Activated CD4-positive, alpha-beta memory T cell treated with anti-CD3 and anti-CD28 coated beads, Interleukin-2, amount 10 ng/mL, durations not matched to agents 7 days and 5 days (primary cell): ENCODE measurements at regions not wholly inside any gene's neighbourhood (a gene's known extent, or its start where the extent isn't known, plus 50 kb on each side); places are given as distances from the start of the nearest gene placed in this dataset.

Experiments used
- CTCF ChIA-PET: fragments of 350-600 bp; sonication (Branson Sonifier 250); formaldehyde crosslinking; loops from one replicate; lab custom pipeline; 2021; ENCODE audit warnings: antibody characterized with exemption, inconsistent platforms; lab: Charles Lee
- POLR2A ChIA-PET: fragments of 350-600 bp; sonication (Branson Sonifier 250); formaldehyde crosslinking; loops from one replicate; lab custom pipeline; 2021; ENCODE audit warnings: antibody characterized with exemption; lab: Charles Lee
- DNase-seq: peaks from one replicate; pipeline ENCODE4 v3.0.0-alpha.2; 2020
- H3K27ac Mint-ChIP-seq: one replicate; pipeline ENCODE4 v1.8.0; 2021; ENCODE audit warnings: mild to moderate bottlenecking, mixed read lengths
- H3K27me3 Mint-ChIP-seq: one replicate; pipeline ENCODE4 v1.8.0; 2021; ENCODE audit warnings: mixed read lengths
- H3K36me3 Mint-ChIP-seq: one replicate; pipeline ENCODE4 v1.8.0; 2021; ENCODE audit warnings: low read depth, mixed read lengths
- H3K4me1 Mint-ChIP-seq: one replicate; pipeline ENCODE4 v1.8.0; 2021; ENCODE audit warnings: mixed read lengths
- H3K4me3 Mint-ChIP-seq: one replicate; pipeline ENCODE4 v1.8.0; 2021; ENCODE audit warnings: mild to moderate bottlenecking, mixed read lengths
- H3K9me3 Mint-ChIP-seq: one replicate; pipeline ENCODE4 v1.8.0; 2021; ENCODE audit warnings: mixed read lengths

GRCh38 chr15:58235961-58236360 lies 97.8 kb downstream of the AQP9 start:
- CTCF ChIA-PET: no interaction called here

GRCh38 chr15:58240191-58240932 lies 102.2 kb downstream of the AQP9 start:
- Mint-ChIP-seq H3K4me1 (peaks cover 1% of the 10 kb centered on the region), H3K4me3 (no peak overlapping the region)

More at GRCh38 chr15:58235961-58236360, 97.8 kb downstream of the AQP9 start:
- no peaks in the 10 kb centered on the region for H3K36me3 Mint-ChIP-seq
- peaks cover 14% of the 10 kb centered on the region for H3K27me3 Mint-ChIP-seq
- no peak overlapping the region for H3K27ac Mint-ChIP-seq
- no peaks in the 10 kb centered on the region for H3K9me3 Mint-ChIP-seq
- H3K4me3 Mint-ChIP-seq: no peak overlapping the region
- no peak for DNase-seq
- H3K4me1 Mint-ChIP-seq: no peaks in the 10 kb centered on the region
- POLR2A ChIA-PET: no interaction called here

GRCh38 chr15:58241872-58242271 lies 103.7 kb downstream of the AQP9 start:
- ChIA-PET POLR2A (no interaction called here), CTCF (no interaction called here)
- DNase-seq: no peak
- Mint-ChIP-seq H3K9me3 (no peaks in the 10 kb centered on the region), H3K27me3 (no peaks in the 10 kb centered on the region), H3K4me3 (no peak overlapping the region), H3K27ac (no peak overlapping the region), H3K4me1 (peaks cover 1% of the 10 kb centered on the region), H3K36me3 (no peaks in the 10 kb centered on the region)

More at GRCh38 chr15:58240191-58240932, 102.2 kb downstream of the AQP9 start:
- ChIA-PET CTCF (no interaction called here), POLR2A (no interaction called here)
- no peak for DNase-seq
- no peaks in the 10 kb centered on the region for H3K9me3 Mint-ChIP-seq
- no peak overlapping the region for H3K27ac Mint-ChIP-seq
- H3K36me3 Mint-ChIP-seq: no peaks in the 10 kb centered on the region
- no peaks in the 10 kb centered on the region for H3K27me3 Mint-ChIP-seq

GRCh38 chr15:58243070-58243469 lies 104.9 kb downstream of the AQP9 start:
- DNase-seq: no peak
- ChIA-PET POLR2A (no interaction called here), CTCF (no interaction called here)
- H3K4me3 Mint-ChIP-seq: no peak overlapping the region
- no peaks in the 10 kb centered on the region for H3K36me3 Mint-ChIP-seq
- H3K27me3 Mint-ChIP-seq: no peaks in the 10 kb centered on the region
- peaks cover 1% of the 10 kb centered on the region for H3K4me1 Mint-ChIP-seq
- no peak overlapping the region for H3K27ac Mint-ChIP-seq
- no peaks in the 10 kb centered on the region for H3K9me3 Mint-ChIP-seq

GRCh38 chr15:58244536-58244935 lies 106.4 kb downstream of the AQP9 start:
- Mint-ChIP-seq H3K9me3 (no peaks in the 10 kb centered on the region), H3K27me3 (no peaks in the 10 kb centered on the region), H3K4me3 (no peak overlapping the region), H3K27ac (no peak overlapping the region), H3K36me3 (no peaks in the 10 kb centered on the region), H3K4me1 (peaks cover 4% of the 10 kb centered on the region)
- POLR2A ChIA-PET: no interaction called here
- CTCF ChIA-PET: no interaction called here
- no peak for DNase-seq

GRCh38 chr15:58246041-58246440 lies 107.9 kb downstream of the AQP9 start:
- H3K27ac Mint-ChIP-seq: no peak overlapping the region
- H3K4me3 Mint-ChIP-seq: no peak overlapping the region
- H3K4me1 Mint-ChIP-seq: peaks cover 13% of the 10 kb centered on the region
- H3K9me3 Mint-ChIP-seq: no peaks in the 10 kb centered on the region
- no peaks in the 10 kb centered on the region for H3K36me3 Mint-ChIP-seq
- POLR2A ChIA-PET: no interaction called here
- no peak for DNase-seq
- H3K27me3 Mint-ChIP-seq: no peaks in the 10 kb centered on the region
- CTCF ChIA-PET: no interaction called here

- peaks cover 13% of the 10 kb centered on the region for H3K4me1 Mint-ChIP-seq
- no peak overlapping the region for H3K27ac Mint-ChIP-seq
- H3K4me3 Mint-ChIP-seq: no peak overlapping the region
- no peaks in the 10 kb centered on the region for H3K27me3 Mint-ChIP-seq
- no peaks in the 10 kb centered on the region for H3K9me3 Mint-ChIP-seq
- DNase-seq: no peak
- POLR2A ChIA-PET: no interaction called here
- no peaks in the 10 kb centered on the region for H3K36me3 Mint-ChIP-seq
- CTCF ChIA-PET: no interaction called here
These were observed 110.0 kb downstream of the AQP9 start for GRCh38 chr15:58247855-58248842.

- DNase-seq: no peak
- peaks cover 3% of the 10 kb centered on the region for H3K27me3 Mint-ChIP-seq
- CTCF ChIA-PET: no interaction called here
- POLR2A ChIA-PET: no interaction called here
- peaks cover 13% of the 10 kb centered on the region for H3K4me1 Mint-ChIP-seq
- no peak overlapping the region for H3K27ac Mint-ChIP-seq
- no peaks in the 10 kb centered on the region for H3K36me3 Mint-ChIP-seq
- H3K9me3 Mint-ChIP-seq: no peaks in the 10 kb centered on the region
- no peak overlapping the region for H3K4me3 Mint-ChIP-seq
These were observed 111.6 kb downstream of the AQP9 start for GRCh38 chr15:58249646-58250312.

- Mint-ChIP-seq H3K9me3 (no peaks in the 10 kb centered on the region), H3K27me3 (peaks cover 17% of the 10 kb centered on the region), H3K4me1 (peaks cover 11% of the 10 kb centered on the region), H3K36me3 (no peaks in the 10 kb centered on the region), H3K27ac (no peak overlapping the region), H3K4me3 (no peak overlapping the region)
- DNase-seq: no peak
- CTCF ChIA-PET: no interaction called here
- POLR2A ChIA-PET: no interaction called here
These were observed 114.6 kb downstream of the AQP9 start for GRCh38 chr15:58252586-58253323.

- CTCF ChIA-PET: no interaction called here
- DNase-seq: no peak
- no peaks in the 10 kb centered on the region for H3K9me3 Mint-ChIP-seq
- no peaks in the 10 kb centered on the region for H3K4me1 Mint-ChIP-seq
- H3K27ac Mint-ChIP-seq: no peak overlapping the region
- POLR2A ChIA-PET: no interaction called here
- no peaks in the 10 kb centered on the region for H3K36me3 Mint-ChIP-seq
- peaks cover 20% of the 10 kb centered on the region for H3K27me3 Mint-ChIP-seq
- no peak overlapping the region for H3K4me3 Mint-ChIP-seq
These were observed 119.7 kb downstream of the AQP9 start for GRCh38 chr15:58257776-58258325.

GRCh38 chr15:58258501-58259292 lies 120.5 kb downstream of the AQP9 start:
- ChIA-PET POLR2A (no interaction called here), CTCF (no interaction called here)
- no peak for DNase-seq
- no peak overlapping the region for H3K4me3 Mint-ChIP-seq
- no peak overlapping the region for H3K27ac Mint-ChIP-seq
- no peaks in the 10 kb centered on the region for H3K4me1 Mint-ChIP-seq
- no peaks in the 10 kb centered on the region for H3K9me3 Mint-ChIP-seq
- peaks cover 20% of the 10 kb centered on the region for H3K27me3 Mint-ChIP-seq
- H3K36me3 Mint-ChIP-seq: no peaks in the 10 kb centered on the region
